Retinal pigment epithelial cell (primary cell): ENCODE measurements at regions not wholly inside any gene's neighbourhood (a gene's known extent, or its start where the extent isn't known, plus 50 kb on each side); places are given as distances from the start of the nearest gene placed in this dataset.

ENCODE experiments used
- DNase-seq: peaks from one replicate; pipeline ENCODE4 v3.0.0-alpha.2; 2010; ENCODE audit warnings: low read depth
- H3K4me3 ChIP-seq: 2 replicates; pipeline ENCODE4 v1.5.1; 2011; ENCODE audit warnings: mild to moderate bottlenecking, low read length, control low read depth, moderate library complexity
- TF ChIP-seq, protein P1 (sequence below): conservative IDR thresholded peaks from 2 replicates; pipeline ENCODE4 v1.5.1; 2011; ENCODE audit warnings: low read depth, low read length, control low read depth, inconsistent platforms

DNA sequence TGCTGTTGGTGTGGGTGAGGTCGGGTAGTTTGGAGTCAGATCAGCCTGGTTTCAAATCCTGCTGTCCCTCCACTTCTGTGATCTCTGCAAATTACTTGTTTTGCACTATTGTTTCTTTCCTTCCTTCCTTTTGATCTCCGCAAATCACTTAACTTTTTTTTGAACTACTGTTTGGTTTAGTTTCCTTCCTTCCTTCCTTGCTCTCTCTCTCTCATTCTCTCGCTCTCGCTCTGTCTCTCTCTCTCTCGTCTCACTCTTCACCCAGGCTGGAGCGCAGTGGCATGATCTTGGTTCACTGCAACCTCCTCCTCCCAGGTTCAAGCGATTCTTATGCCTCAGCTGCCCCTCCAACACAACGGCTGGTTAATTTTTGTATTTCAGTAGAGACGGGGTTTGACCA is 141.6 kb upstream of the ITGA6 start:
- H3K4me3 ChIP-seq = no peak overlapping the region
- TF ChIP-seq, protein P1, sequence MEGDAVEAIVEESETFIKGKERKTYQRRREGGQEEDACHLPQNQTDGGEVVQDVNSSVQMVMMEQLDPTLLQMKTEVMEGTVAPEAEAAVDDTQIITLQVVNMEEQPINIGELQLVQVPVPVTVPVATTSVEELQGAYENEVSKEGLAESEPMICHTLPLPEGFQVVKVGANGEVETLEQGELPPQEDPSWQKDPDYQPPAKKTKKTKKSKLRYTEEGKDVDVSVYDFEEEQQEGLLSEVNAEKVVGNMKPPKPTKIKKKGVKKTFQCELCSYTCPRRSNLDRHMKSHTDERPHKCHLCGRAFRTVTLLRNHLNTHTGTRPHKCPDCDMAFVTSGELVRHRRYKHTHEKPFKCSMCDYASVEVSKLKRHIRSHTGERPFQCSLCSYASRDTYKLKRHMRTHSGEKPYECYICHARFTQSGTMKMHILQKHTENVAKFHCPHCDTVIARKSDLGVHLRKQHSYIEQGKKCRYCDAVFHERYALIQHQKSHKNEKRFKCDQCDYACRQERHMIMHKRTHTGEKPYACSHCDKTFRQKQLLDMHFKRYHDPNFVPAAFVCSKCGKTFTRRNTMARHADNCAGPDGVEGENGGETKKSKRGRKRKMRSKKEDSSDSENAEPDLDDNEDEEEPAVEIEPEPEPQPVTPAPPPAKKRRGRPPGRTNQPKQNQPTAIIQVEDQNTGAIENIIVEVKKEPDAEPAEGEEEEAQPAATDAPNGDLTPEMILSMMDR = no peak
- no peak for DNase-seq

DNA sequence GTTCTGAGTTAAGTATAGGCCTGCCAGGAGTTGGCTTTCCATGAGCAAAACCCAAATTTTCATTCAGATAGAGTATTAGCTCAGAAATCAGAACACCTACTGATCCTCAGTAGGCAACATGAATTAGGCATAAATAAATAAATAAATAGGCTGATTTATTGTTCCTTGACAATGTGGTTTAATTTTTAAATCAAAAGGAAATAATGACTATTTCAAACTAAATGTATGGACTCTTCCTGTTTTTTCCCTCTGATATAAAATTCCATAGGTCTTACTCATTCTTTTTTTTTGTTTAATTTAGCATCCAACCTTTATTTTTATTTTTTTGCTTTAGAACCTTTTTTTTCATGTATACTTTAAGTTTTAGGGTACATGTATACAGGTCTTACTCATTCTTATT is 140.2 kb upstream of the ITGA6 start:
- DNase-seq = no peak
- TF ChIP-seq, protein P1 = no peak
- no peak overlapping the region for H3K4me3 ChIP-seq

- DNase-seq = no peak
- TF ChIP-seq, protein P1 = no peak
- H3K4me3 ChIP-seq = no peak overlapping the region
Measured at GRCh38 chr2:172287605-172288315, 139.6 kb upstream of the ITGA6 start.

- DNase-seq = no peak
- TF ChIP-seq, protein P1 = no peak
- no peak overlapping the region for H3K4me3 ChIP-seq
Measured at GRCh38 chr2:172288603-172289002, 138.8 kb upstream of the ITGA6 start.

DNA sequence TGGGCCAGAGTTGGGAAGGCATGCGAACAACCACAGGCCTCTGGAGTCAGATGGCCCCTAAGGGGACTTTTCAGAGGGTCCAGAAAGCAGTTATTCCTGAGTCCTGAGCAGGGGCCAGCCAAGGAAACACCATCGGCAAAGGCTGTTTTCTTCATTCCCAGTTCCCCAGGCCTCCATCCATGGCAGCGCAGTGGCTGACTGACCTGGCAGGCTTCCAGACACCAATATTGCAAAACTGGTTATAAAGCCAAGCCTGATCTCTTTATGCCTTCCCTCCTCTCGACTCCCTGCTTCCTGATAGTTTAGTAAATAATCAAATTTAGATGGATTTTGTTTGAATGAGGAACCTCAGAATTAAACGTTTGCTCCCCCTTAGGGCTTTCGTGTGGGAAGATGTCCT is 133.4 kb upstream of the ITGA6 start:
- TF ChIP-seq, protein P1 = no peak
- H3K4me3 ChIP-seq = no peak overlapping the region
- no peak for DNase-seq

DNA sequence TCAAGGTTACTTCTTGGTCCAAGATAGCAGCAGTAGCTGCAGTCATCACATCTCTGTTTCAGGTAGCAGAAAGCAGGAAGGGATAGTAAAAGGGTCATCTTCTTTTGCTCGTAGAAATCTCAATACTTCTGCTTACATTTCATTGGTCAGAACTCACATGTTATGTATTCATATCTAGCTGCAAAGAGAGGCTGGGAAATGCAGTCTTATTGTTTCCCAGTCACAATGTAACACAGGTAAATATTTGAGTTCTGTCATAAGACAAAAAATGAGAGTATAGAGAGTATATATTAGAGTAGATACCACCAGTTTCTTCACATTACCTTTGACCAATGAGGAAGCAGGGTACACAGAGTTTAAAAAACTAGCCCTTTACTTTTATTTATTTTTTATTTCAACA is 132.4 kb upstream of the ITGA6 start:
- DNase-seq = no peak
- H3K4me3 ChIP-seq = no peak overlapping the region
- TF ChIP-seq, protein P1 = no peak

DNA sequence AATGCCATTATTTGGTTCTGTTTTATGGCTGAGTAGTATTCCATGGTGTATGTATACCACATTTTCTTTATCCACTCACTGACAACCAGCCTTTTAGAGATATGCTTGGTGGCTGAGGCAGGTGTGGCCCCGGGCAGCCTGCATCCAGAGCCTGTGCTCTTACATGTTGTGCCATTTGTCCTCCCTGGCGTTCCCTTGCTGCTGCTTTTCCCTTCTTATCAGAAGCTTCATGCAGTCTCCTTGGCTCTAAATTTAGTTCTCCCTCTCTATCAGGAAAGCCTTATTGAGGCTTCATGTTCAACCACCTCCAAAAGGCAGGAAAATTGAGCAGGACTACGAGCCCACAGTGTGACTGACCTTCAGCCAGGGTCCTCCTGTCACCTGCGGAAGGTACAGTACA is 131.7 kb upstream of the ITGA6 start:
- TF ChIP-seq, protein P1 = no peak

More for the DNA sequence above, 131.7 kb upstream of the ITGA6 start:
- no peak for DNase-seq
- H3K4me3 ChIP-seq = no peak overlapping the region
